Tibial nerve (tissue), 4 donors: ENCODE measurements at regions not wholly inside any gene's neighbourhood (a gene's known extent, or its start where the extent isn't known, plus 50 kb on each side); places are given as distances from the start of the nearest gene placed in this dataset.

Experiments
- CTCF ChIP-seq, 5 experiments: fragments of 200-600 bp in 3 of 5; fragments of 450-650 bp in 2 of 5; sonication (generic) in 3 of 5; IDR thresholded peaks; one replicate each; pipeline ENCODE4 v1.5.1; 2016 to 2019; ENCODE audit warnings: antibody characterized with exemption in 5 of 5, mild to moderate bottlenecking in 3 of 5, moderate library complexity in 2 of 5
- EP300 ChIP-seq, 2 donors: sonication (generic); formaldehyde crosslinking; IDR thresholded peaks; one replicate each; pipeline ENCODE4 v1.6.1; 2017; ENCODE audit warnings: antibody characterized with exemption in 2 of 2, mild to moderate bottlenecking in 1 of 2
- POLR2A ChIP-seq, 2 donors: fragments of 450-650 bp; IDR thresholded peaks; one replicate each; pipeline ENCODE4 v1.6.1; 2017; ENCODE audit warnings: antibody characterized with exemption in 2 of 2, mild to moderate bottlenecking in 2 of 2, moderate library complexity in 2 of 2

DNA sequence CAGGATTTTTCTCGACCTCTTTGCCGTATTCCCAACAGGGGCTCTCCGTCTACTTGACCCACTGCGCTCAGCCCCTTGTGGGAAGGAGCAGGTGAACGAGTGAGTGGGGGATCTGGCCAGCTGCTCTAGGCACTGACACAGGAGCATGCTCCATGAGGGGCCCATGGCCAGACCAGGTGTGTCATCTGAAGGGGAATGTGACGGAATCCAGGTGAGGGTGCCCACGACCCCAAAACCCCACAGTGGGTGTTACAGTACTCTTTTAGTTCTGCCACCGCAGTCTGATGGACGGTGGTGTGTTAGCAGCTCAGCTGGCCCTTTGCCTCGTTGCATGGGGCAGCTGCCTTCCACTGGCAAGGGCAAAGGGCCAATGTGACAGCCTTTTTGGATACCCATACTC, 601.4 kb upstream of the NCAM2 start:
- TF ChIP-seq CTCF (IDR thresholded peaks at IDR 0.05) (no peak), POLR2A (IDR thresholded peaks at IDR 0.05) (no peak), EP300 (IDR thresholded peaks at IDR 0.05) (no peak)
